GM12878 (cell line): ENCODE measurements at regions not wholly inside any gene's neighbourhood (a gene's known extent, or its start where the extent isn't known, plus 50 kb on each side); places are given as distances from the start of the nearest gene placed in this dataset.

Experiments
- ATAC-seq: fragments of 200-7000 bp; cut with Tn5 transposase; 3 replicates; pipeline ENCODE4 v1.9.1; 2020; ENCODE audit warnings: mild to moderate bottlenecking, moderate library complexity
- BruUV-seq: library from RNA; stranded (reverse); fragments of 400-500 nt; replicated peaks from 2 replicates; lab custom pipeline; 2021; lab: Mats Ljungman, UMichigan
- CTCF ChIA-PET: fragments of 300-600 bp; sonication (Branson Sonifier 250); formaldehyde crosslinking; extraction: SDS; loops from one replicate; lab custom pipeline; 2021; ENCODE audit warnings: inconsistent platforms; lab: Yijun Ruan, JAX
- POLR2A ChIA-PET: fragments of 350-600 bp; formaldehyde crosslinking; extraction: SDS; loops from one replicate; lab custom pipeline; 2021; ENCODE audit warnings: inconsistent platforms; lab: Charles Lee
- RAD21 ChIA-PET: fragments of 300-600 bp; sonication (Branson Sonifier 250); formaldehyde crosslinking; loops from one replicate; lab custom pipeline; 2023; ENCODE audit warnings: antibody characterized with exemption; ENCODE audit not compliant: unreplicated experiment; lab: Charles Lee
- SMC1A ChIA-PET: fragments of 300-600 bp; sonication (Branson Sonifier 250); formaldehyde crosslinking; loops from one replicate; lab custom pipeline; 2023; ENCODE audit not compliant: unreplicated experiment, uncharacterized antibody; lab: Charles Lee
- DNase-seq: peaks from one replicate; pipeline ENCODE4 v3.0.0-alpha.2; 2011; ENCODE audit warnings: low read depth, low spot score
- FAIRE-seq: peaks from 3 replicates; lab custom pipeline; 2011; peaks lifted over from hg19 to GRCh38; lab: Jason Lieb, UNC
- H2AFZ ChIP-seq: 2 replicates; pipeline ENCODE4 v1.6.0; 2011; ENCODE audit warnings: low read depth, low read length, control low read depth; ENCODE audit not compliant: control insufficient read depth
- H3K27ac ChIP-seq: 2 replicates; pipeline ENCODE4 v1.5.1; 2011; ENCODE audit warnings: control low read depth; ENCODE audit not compliant: control insufficient read depth, insufficient read depth
- H3K27me3 ChIP-seq, 2 experiments: replicated peaks in 1 of 2; 2 replicates each; pipeline versions ENCODE4 v1.6.0 to v1.6.1; 2011; ENCODE audit warnings: low read length in 1 of 2; ENCODE audit not compliant: control insufficient read depth in 2 of 2, insufficient read depth in 2 of 2
- H3K36me3 ChIP-seq, 2 experiments: 2 replicates each; pipeline ENCODE4 v1.5.1; 2011; ENCODE audit warnings: low read length in 1 of 2; ENCODE audit not compliant: control insufficient read depth in 2 of 2, insufficient read depth in 2 of 2
- H3K4me1 ChIP-seq: 2 replicates; pipeline ENCODE4 v1.6.1; 2011; ENCODE audit warnings: mild to moderate bottlenecking, low read length, moderate library complexity, mixed read lengths; ENCODE audit not compliant: control insufficient read depth, insufficient read depth
- H3K4me2 ChIP-seq: 2 replicates; pipeline ENCODE4 v1.6.0; 2011; ENCODE audit warnings: control low read depth; ENCODE audit not compliant: control insufficient read depth, insufficient read depth
- H3K4me3 ChIP-seq: fragments of 200-600 bp; sonication (generic); 2 replicates; pipeline ENCODE4 v1.5.1; 2016
- H3K79me2 ChIP-seq: 2 replicates; pipeline ENCODE4 v1.6.0; 2011; ENCODE audit warnings: low read length; ENCODE audit not compliant: control insufficient read depth, insufficient read depth
- H3K9ac ChIP-seq: 2 replicates; pipeline ENCODE4 v1.8.0; 2011; ENCODE audit warnings: low read length, control low read depth, mixed read lengths; ENCODE audit not compliant: control insufficient read depth, insufficient read depth
- H3K9me3 ChIP-seq: replicated peaks from 3 replicates; pipeline ENCODE4 v1.5.1; 2011; ENCODE audit warnings: mild to moderate bottlenecking, low read length; ENCODE audit not compliant: control insufficient read depth, insufficient read depth
- H4K20me1 ChIP-seq: 2 replicates; pipeline ENCODE4 v1.6.0; 2011; ENCODE audit not compliant: control insufficient read depth, insufficient read depth
- CBX3 ChIP-seq: fragments of 200-600 bp; sonication (generic); IDR thresholded peaks from 2 replicates; pipeline ENCODE4 v1.6.1; 2016; ENCODE audit warnings: low read depth, borderline replicate concordance
- CBX5 ChIP-seq: sonication (generic); IDR thresholded peaks from 2 replicates; pipeline ENCODE4 v1.6.1; 2016; ENCODE audit warnings: low read depth, moderate library complexity, mild to moderate bottlenecking, inconsistent platforms
- ESRRA ChIP-seq: IDR thresholded peaks from 2 replicates; pipeline ENCODE4 v1.6.1; 2012; ENCODE audit warnings: mild to moderate bottlenecking, low read length, improper control_type of control experiment
- FOS ChIP-seq: IDR thresholded peaks from 3 replicates; pipeline ENCODE4 v1.6.1; 2011; ENCODE audit warnings: borderline replicate concordance; ENCODE audit not compliant: insufficient read length; ENCODE audit errors: extremely low read depth
- NFYB ChIP-seq: IDR thresholded peaks from 2 replicates; pipeline ENCODE4 v1.6.1; 2011; ENCODE audit warnings: low read depth, mild to moderate bottlenecking, low read length, improper control_type of control experiment, moderate library complexity; ENCODE audit not compliant: insufficient read depth
- POLR2AphosphoS5 ChIP-seq: IDR thresholded peaks from 2 replicates; pipeline ENCODE4 v1.6.1; 2011; ENCODE audit warnings: mild to moderate bottlenecking, low read length, inconsistent platforms
- SMAD1 ChIP-seq: fragments of 450-650 bp; IDR thresholded peaks from 2 replicates; pipeline ENCODE4 v1.6.1; 2018; ENCODE audit warnings: mild to moderate bottlenecking, low read depth; ENCODE audit not compliant: partially characterized antibody
- SUZ12 ChIP-seq: fragments of 200-600 bp; sonication (generic); IDR thresholded peaks from one replicate; pipeline ENCODE4 v1.6.1; 2018; ENCODE audit warnings: antibody characterized with exemption, mild to moderate bottlenecking; ENCODE audit not compliant: unreplicated experiment
- TCF12 ChIP-seq: IDR thresholded peaks from 2 replicates; pipeline ENCODE4 v1.6.1; 2011; ENCODE audit warnings: low read depth, mild to moderate bottlenecking, low read length
- TCF7 ChIP-seq: IDR thresholded peaks from 2 replicates; pipeline ENCODE4 v1.6.1; 2014; ENCODE audit warnings: antibody characterized with exemption, borderline replicate concordance
- WGBS: methylation state at CpG from one replicate; pipeline ENCODE4 v1.1.6; 2016; ENCODE audit warnings: low lambda C conversion rate; ENCODE audit not compliant: insufficient replicate concordance, insufficient coverage; ENCODE audit errors: missing lambda C conversion rate; 5-methylcytosine and 5-hydroxymethylcytosine counted together
- in situ Hi-C: fragments of 300-500 bp; cut with MboI; formaldehyde crosslinking; loops from 9 replicates; pipeline ENCODE4 v1.14.3; 2018; ENCODE audit warnings: mixed read lengths
- intact Hi-C: fragments of 100-400 bp; cut with micrococcal nuclease; formaldehyde crosslinking; loops from one replicate; pipeline ENCODE4 v1.14.2; 2022; ENCODE audit not compliant: unreplicated experiment
- TF ChIP-seq, protein P1 (sequence below): fragments of 450-650 bp; conservative IDR thresholded peaks from 2 replicates; pipeline ENCODE4 v1.6.1; 2017; ENCODE audit warnings: mild to moderate bottlenecking, moderate library complexity

DNA sequence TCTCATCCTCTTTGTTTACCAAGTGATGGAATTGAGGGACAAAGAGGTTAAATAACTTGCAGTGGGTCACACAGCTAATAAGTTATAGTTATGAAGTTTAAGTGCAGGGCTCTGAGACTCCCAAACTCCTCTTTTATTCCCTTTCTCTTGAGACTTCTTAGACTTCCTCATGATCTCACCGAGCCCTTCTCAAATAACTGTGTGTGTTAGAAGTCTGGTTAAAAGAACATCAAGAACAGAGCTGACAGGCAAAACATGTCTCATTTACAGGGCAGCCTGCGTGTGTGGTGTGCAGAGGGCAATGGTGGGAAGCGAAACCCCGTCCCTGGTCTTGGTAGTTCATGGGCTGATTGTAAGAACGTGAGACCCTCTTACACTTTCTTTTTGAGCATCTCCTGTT, 368.0 kb downstream of the SLC4A3 start:
- in situ Hi-C loops (no loop called here), intact Hi-C loops (loop anchor here (10.0 kb wide), 1 partner anchor 1579 kb away; the partner anchor contains the start of gene EPHA4)
- H3K36me3 ChIP-seq, result no peaks in the 10 kb centered on the region
- no peak overlapping the region for H3K9ac ChIP-seq
- H3K9me3 ChIP-seq, result no peaks in the 10 kb centered on the region
- H4K20me1 ChIP-seq, result no peaks in the 10 kb centered on the region
- DNase-seq (no peak), FAIRE-seq (no peak), ATAC-seq (no peak)
- H3K4me2 ChIP-seq, result no peak overlapping the region
- ChIA-PET SMC1A (no interaction called here), POLR2A (no interaction called here), CTCF (interaction anchor here (1.3 kb wide), 1 partner anchor 17 kb away, joined by 4 read pairs; no protein-coding TSS in a partner anchor), RAD21 (no interaction called here)
- no peak overlapping the region for H2AFZ ChIP-seq
- H3K4me1 ChIP-seq, result no peaks in the 10 kb centered on the region
- H3K27me3 ChIP-seq, result peaks cover 2 to 4% of the 10 kb centered on the region in 2 experiments; a peak in 3 of 4 replicates
- TF ChIP-seq POLR2AphosphoS5 (no peak), SUZ12 (no peak), CBX3 (no peak), FOS (no peak), TCF12 (no peak), TCF7 (no peak), CBX5 (no peak), SMAD1 (no peak), ESRRA (no peak), NFYB (no peak)
- TF ChIP-seq, protein P1, sequence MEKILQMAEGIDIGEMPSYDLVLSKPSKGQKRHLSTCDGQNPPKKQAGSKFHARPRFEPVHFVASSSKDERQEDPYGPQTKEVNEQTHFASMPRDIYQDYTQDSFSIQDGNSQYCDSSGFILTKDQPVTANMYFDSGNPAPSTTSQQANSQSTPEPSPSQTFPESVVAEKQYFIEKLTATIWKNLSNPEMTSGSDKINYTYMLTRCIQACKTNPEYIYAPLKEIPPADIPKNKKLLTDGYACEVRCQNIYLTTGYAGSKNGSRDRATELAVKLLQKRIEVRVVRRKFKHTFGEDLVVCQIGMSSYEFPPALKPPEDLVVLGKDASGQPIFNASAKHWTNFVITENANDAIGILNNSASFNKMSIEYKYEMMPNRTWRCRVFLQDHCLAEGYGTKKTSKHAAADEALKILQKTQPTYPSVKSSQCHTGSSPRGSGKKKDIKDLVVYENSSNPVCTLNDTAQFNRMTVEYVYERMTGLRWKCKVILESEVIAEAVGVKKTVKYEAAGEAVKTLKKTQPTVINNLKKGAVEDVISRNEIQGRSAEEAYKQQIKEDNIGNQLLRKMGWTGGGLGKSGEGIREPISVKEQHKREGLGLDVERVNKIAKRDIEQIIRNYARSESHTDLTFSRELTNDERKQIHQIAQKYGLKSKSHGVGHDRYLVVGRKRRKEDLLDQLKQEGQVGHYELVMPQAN, result no peak
- no peaks in the 10 kb centered on the region for H3K79me2 ChIP-seq
- H3K27ac ChIP-seq, result no peak overlapping the region
- 13% methylated on average over 5 of the region's 5 CpGs for WGBS
- no peak overlapping the region for H3K4me3 ChIP-seq
- BruUV-seq, result no TSS peak
